ENCODE measurements at regions not wholly inside any gene's neighbourhood (a gene's known extent, or its start where the extent isn't known, plus 50 kb on each side); places are given as distances from the start of the nearest gene placed in this dataset.

GRCh38 chr9:86639287-86639686 is 285.1 kb upstream of the TUT7 start:
- Histone ChIP-seq H3K4me1 (ENCODE audit: low read depth) (peaks cover 4% of the 10 kb centered on the region), H3K9me3 (no peaks in the 10 kb centered on the region), H3K4me3 (no peak overlapping the region), H3K36me3 (ENCODE audit: low read depth) (no peaks in the 10 kb centered on the region)
- ATAC-seq, result no peak
- TF ChIP-seq, protein P1, sequence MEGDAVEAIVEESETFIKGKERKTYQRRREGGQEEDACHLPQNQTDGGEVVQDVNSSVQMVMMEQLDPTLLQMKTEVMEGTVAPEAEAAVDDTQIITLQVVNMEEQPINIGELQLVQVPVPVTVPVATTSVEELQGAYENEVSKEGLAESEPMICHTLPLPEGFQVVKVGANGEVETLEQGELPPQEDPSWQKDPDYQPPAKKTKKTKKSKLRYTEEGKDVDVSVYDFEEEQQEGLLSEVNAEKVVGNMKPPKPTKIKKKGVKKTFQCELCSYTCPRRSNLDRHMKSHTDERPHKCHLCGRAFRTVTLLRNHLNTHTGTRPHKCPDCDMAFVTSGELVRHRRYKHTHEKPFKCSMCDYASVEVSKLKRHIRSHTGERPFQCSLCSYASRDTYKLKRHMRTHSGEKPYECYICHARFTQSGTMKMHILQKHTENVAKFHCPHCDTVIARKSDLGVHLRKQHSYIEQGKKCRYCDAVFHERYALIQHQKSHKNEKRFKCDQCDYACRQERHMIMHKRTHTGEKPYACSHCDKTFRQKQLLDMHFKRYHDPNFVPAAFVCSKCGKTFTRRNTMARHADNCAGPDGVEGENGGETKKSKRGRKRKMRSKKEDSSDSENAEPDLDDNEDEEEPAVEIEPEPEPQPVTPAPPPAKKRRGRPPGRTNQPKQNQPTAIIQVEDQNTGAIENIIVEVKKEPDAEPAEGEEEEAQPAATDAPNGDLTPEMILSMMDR (IDR thresholded peaks at IDR 0.05), result no peak
- no peak for DNase-seq
- intact Hi-C loops (cut with DNase I, micrococcal nuclease), result no loop called here

DNA sequence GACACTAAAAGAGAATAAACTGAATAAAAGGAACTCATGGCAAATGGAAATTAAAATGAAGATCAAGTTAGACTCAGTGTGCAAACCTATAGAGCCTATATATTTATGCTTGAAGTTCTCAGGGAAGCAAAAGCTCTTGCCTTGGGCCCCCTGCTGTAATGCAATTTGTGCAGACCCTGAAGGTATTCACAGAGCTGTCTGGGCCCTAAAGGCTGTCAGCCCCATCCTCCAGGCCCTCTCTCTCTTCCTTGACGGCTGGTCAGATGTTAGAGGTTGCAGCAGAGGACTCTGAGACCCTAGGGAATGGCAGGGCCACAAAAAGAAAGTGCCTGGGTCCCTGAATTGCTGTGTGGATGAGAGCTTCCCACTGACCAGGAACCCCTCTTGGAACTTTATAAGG is 283.9 kb upstream of the TUT7 start:
- intact Hi-C loops (cut with DNase I, micrococcal nuclease), result no loop called here
- H3K4me3 ChIP-seq, result no peak overlapping the region
- no peaks in the 10 kb centered on the region for H3K9me3 ChIP-seq
- H3K36me3 ChIP-seq (ENCODE audit: low read depth), result no peaks in the 10 kb centered on the region
- ATAC-seq, result no peak
- TF ChIP-seq, protein P1 (IDR thresholded peaks at IDR 0.05), result no peak
- peaks cover 4% of the 10 kb centered on the region for H3K4me1 ChIP-seq (ENCODE audit: low read depth)
- DNase-seq, result no peak

- Histone ChIP-seq H3K9me3 (no peaks in the 10 kb centered on the region), H3K36me3 (ENCODE audit: low read depth) (no peaks in the 10 kb centered on the region), H3K4me1 (ENCODE audit: low read depth) (peaks cover 4% of the 10 kb centered on the region), H3K4me3 (no peak overlapping the region)
- peak in 1 of 3 donors; percentile 8 for DNase-seq
- TF ChIP-seq, protein P1 (IDR thresholded peaks at IDR 0.05), result no peak
- intact Hi-C loops (cut with DNase I, micrococcal nuclease), result no loop called here
- ATAC-seq, result no peak
These were observed 283.3 kb upstream of the TUT7 start for GRCh38 chr9:86637515-86637914.

DNA sequence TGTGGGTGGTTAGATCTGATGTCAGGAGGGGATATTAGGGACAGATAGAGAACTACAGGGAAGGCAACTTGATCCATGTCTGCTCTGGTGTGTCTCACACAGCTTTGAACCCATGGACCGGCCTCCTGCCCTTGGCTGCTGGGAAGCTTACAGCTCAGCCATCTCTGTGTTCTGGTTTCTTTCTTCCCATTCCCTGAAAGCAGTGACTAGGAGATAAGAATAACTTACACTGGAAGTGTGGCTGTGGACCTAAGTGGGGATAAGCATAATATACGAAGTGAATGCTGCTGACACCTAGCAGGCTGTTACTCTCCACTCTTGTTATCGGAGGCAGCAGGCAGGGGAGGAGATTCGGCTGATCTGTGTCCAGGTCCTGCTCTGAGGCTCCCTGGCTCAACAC is 282.3 kb upstream of the TUT7 start:
- H3K9me3 ChIP-seq, result no peaks in the 10 kb centered on the region
- H3K4me3 ChIP-seq, result no peak overlapping the region
- no peaks in the 10 kb centered on the region for H3K36me3 ChIP-seq (ENCODE audit: low read depth)
- H3K4me1 ChIP-seq (ENCODE audit: low read depth), result peaks cover 4% of the 10 kb centered on the region
- ATAC-seq (no peak), DNase-seq (no peak)
- TF ChIP-seq, protein P1 (IDR thresholded peaks at IDR 0.05), result no peak
- intact Hi-C loops (cut with DNase I, micrococcal nuclease), result no loop called here

DNA sequence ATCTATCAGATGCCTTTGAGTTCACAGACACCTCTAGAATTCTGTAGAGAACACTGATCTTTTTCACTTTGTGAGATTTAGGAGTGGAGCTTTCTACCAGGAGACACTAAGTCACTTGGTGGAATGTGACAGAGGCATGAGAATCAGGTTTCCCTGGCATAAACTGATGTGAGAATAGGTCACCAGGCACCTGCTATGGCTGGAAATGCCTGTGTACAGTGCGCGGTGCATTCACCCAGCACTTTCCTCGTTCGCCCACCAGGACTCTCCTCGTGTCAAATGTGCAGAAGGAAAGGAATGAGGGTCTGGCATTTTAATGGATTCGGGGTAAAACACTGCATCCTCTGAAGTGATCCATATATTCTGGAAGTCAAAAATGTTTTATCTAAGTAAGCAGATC is 281.8 kb upstream of the TUT7 start:
- H3K36me3 ChIP-seq (ENCODE audit: low read depth), result no peaks in the 10 kb centered on the region
- intact Hi-C loops (cut with DNase I, micrococcal nuclease), result no loop called here
- DNase-seq (no peak), ATAC-seq (no peak)
- H3K4me3 ChIP-seq, result no peak overlapping the region
- TF ChIP-seq, protein P1 (IDR thresholded peaks at IDR 0.05), result no peak
- H3K9me3 ChIP-seq, result no peaks in the 10 kb centered on the region
- H3K4me1 ChIP-seq (ENCODE audit: low read depth), result peaks cover 4% of the 10 kb centered on the region

DNA sequence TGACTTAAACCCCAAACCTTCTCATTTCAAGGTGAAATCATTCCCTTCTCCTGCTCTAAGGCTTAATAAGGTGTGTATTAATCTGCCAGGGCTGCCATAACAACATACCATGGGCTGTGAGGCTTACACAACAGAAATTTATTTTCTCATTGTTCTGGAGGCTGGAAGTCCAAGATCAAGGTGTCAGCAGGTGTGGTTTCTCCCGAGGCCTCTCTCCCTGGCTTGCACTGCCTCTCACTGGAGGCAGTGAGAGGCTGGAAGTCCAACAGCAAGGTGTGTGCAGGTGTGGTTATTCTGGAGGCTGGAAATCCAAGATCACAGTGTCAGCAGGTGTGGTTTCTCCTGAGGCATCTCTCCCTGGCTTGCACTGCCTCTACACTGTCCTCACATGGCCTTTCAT is 280.3 kb upstream of the TUT7 start:
- intact Hi-C loops (cut with DNase I, micrococcal nuclease), result no loop called here

More for the DNA sequence above, 280.3 kb upstream of the TUT7 start:
- TF ChIP-seq, protein P1 (IDR thresholded peaks at IDR 0.05), result no peak
- Histone ChIP-seq H3K36me3 (ENCODE audit: low read depth) (no peaks in the 10 kb centered on the region), H3K4me3 (no peak overlapping the region), H3K4me1 (ENCODE audit: low read depth) (no peaks in the 10 kb centered on the region), H3K9me3 (no peaks in the 10 kb centered on the region)
- DNase-seq, result no peak
- ATAC-seq, result no peak
